ENCODE measurements at regions not wholly inside any gene's neighbourhood (a gene's known extent, or its start where the extent isn't known, plus 50 kb on each side); places are given as distances from the start of the nearest gene placed in this dataset.

- TF ChIP-seq TSHZ2 (CRISPR knock-in tag; IDR thresholded peaks at IDR 0.05) (no peak), PATZ1 (CRISPR knock-in tag; IDR thresholded peaks at IDR 0.05; ENCODE audit: borderline replicate concordance) (no peak), PPARA (CRISPR knock-in tag; IDR thresholded peaks at IDR 0.05; ENCODE audit: borderline replicate concordance) (no peak), TCF4 (CRISPR knock-in tag; IDR thresholded peaks at IDR 0.05; ENCODE audit: borderline replicate concordance) (no peak; the same call in 1 of the 2 replicates), ZFP30 (CRISPR knock-in tag; IDR thresholded peaks at IDR 0.05) (no peak), CSDC2 (CRISPR knock-in tag; IDR thresholded peaks at IDR 0.05) (no peak), ARNTL (CRISPR knock-in tag; IDR thresholded peaks at IDR 0.05; ENCODE audit: borderline replicate concordance, low read depth) (no peak), CREB5 (CRISPR knock-in tag; IDR thresholded peaks at IDR 0.05; ENCODE audit: low read depth) (no peak), ISL1 (CRISPR knock-in tag; IDR thresholded peaks at IDR 0.05) (no peak), ZNF565 (CRISPR knock-in tag; conservative IDR thresholded peaks at IDR 0.05; ENCODE audit: low read depth) (no peak)
Observed at GRCh38 chr2:57990118-57990725, 56.4 kb upstream of the VRK2 start (continued).

Data from SK-N-SH treated with all-trans-retinoic acid at 6 μM for 48 hours (cell line).